Osteoblast (primary cell): ENCODE measurements at regions not wholly inside any gene's neighbourhood (a gene's known extent, or its start where the extent isn't known, plus 50 kb on each side); places are given as distances from the start of the nearest gene placed in this dataset.
"Not testable (repeated sequence)": the region's sequence is repeated elsewhere in the genome, so short reads cannot be mapped to it uniquely, and the experiment has no call there.

Source experiments
- DNase-seq: peaks from one replicate; pipeline ENCODE4 v3.0.0; 2011; ENCODE audit warnings: low spot score, mixed read lengths; ENCODE audit not compliant: insufficient read length; ENCODE audit errors: missing footprints
- H2AFZ ChIP-seq: 2 replicates; pipeline ENCODE4 v1.6.0; 2011; ENCODE audit warnings: mild to moderate bottlenecking, low read length
- H3K27ac ChIP-seq: 2 replicates; pipeline ENCODE4 v1.5.1; 2011; ENCODE audit warnings: mild to moderate bottlenecking, low read depth, low read length, moderate library complexity
- H3K27me3 ChIP-seq: 2 replicates; pipeline ENCODE4 v1.6.0; 2012; ENCODE audit warnings: mild to moderate bottlenecking, control low read depth, inconsistent platforms, low read length, moderate library complexity; ENCODE audit not compliant: insufficient read depth
- H3K36me3 ChIP-seq: 2 replicates; pipeline ENCODE4 v1.5.1; 2011; ENCODE audit warnings: mild to moderate bottlenecking, low read length, control low read depth, moderate library complexity; ENCODE audit not compliant: insufficient read depth
- H3K4me1 ChIP-seq: 2 replicates; pipeline ENCODE4 v1.5.1; 2011; ENCODE audit warnings: mild to moderate bottlenecking, low read length, control low read depth, moderate library complexity; ENCODE audit not compliant: insufficient read depth
- H3K4me2 ChIP-seq: 2 replicates; pipeline ENCODE4 v1.6.0; 2011; ENCODE audit warnings: mild to moderate bottlenecking, low read length; ENCODE audit not compliant: insufficient read depth
- H3K4me3 ChIP-seq: fragments of 200-600 bp; sonication (generic); 3 replicates; pipeline ENCODE4 v1.5.1; 2012; ENCODE audit warnings: mild to moderate bottlenecking, low read length, inconsistent platforms; ENCODE audit not compliant: insufficient read depth
- H3K79me2 ChIP-seq: 2 replicates; pipeline ENCODE4 v1.6.0; 2012; ENCODE audit warnings: mild to moderate bottlenecking, low read length, control low read depth, inconsistent platforms; ENCODE audit not compliant: insufficient read depth
- H3K9me3 ChIP-seq: 2 replicates; pipeline ENCODE4 v1.5.1; 2011; ENCODE audit warnings: low read depth, low read length, control low read depth
- H4K20me1 ChIP-seq: 2 replicates; pipeline ENCODE4 v1.6.0; 2012; ENCODE audit warnings: mild to moderate bottlenecking, low read length, control low read depth; ENCODE audit not compliant: insufficient read depth
- TF ChIP-seq, protein P1 (sequence below): IDR thresholded peaks from 2 replicates; pipeline ENCODE4 v1.5.1; 2011; ENCODE audit warnings: mild to moderate bottlenecking, low read depth, low read length, moderate library complexity; ENCODE audit errors: extremely low read depth

DNA sequence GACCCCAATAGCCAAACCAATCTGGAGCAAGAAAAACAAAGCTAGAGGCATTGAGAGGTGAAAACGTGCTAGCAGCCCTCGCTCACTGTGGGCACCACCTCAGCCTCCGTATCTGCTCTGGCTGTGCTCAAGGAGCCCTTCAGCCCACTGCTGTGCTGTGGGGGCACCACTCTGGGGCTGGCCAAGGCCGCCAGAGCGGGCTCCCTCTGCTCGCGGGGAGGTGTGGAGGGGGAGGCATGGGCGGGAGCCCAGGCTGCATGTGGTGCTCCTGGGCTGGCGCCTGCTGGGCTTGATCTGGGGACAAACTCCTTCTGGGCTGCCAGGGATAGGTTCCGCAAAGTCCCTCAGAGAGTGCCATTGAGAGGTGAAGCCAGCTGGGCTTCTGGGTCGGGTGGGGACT lies 1002.0 kb downstream of the GATA3 start:
- no peaks in the 10 kb centered on the region for H3K9me3 ChIP-seq
- TF ChIP-seq, protein P1, sequence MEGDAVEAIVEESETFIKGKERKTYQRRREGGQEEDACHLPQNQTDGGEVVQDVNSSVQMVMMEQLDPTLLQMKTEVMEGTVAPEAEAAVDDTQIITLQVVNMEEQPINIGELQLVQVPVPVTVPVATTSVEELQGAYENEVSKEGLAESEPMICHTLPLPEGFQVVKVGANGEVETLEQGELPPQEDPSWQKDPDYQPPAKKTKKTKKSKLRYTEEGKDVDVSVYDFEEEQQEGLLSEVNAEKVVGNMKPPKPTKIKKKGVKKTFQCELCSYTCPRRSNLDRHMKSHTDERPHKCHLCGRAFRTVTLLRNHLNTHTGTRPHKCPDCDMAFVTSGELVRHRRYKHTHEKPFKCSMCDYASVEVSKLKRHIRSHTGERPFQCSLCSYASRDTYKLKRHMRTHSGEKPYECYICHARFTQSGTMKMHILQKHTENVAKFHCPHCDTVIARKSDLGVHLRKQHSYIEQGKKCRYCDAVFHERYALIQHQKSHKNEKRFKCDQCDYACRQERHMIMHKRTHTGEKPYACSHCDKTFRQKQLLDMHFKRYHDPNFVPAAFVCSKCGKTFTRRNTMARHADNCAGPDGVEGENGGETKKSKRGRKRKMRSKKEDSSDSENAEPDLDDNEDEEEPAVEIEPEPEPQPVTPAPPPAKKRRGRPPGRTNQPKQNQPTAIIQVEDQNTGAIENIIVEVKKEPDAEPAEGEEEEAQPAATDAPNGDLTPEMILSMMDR = no peak
- no peaks in the 10 kb centered on the region for H3K4me1 ChIP-seq
- H3K36me3 ChIP-seq = no peaks in the 10 kb centered on the region
- H3K79me2 ChIP-seq = no peaks in the 10 kb centered on the region
- no peak overlapping the region for H3K27ac ChIP-seq
- no peak overlapping the region for H3K4me2 ChIP-seq
- no peak overlapping the region for H3K4me3 ChIP-seq
- no peak for DNase-seq
- no peaks in the 10 kb centered on the region for H3K27me3 ChIP-seq
- H4K20me1 ChIP-seq = no peaks in the 10 kb centered on the region
- H2AFZ ChIP-seq = no peak overlapping the region

DNA sequence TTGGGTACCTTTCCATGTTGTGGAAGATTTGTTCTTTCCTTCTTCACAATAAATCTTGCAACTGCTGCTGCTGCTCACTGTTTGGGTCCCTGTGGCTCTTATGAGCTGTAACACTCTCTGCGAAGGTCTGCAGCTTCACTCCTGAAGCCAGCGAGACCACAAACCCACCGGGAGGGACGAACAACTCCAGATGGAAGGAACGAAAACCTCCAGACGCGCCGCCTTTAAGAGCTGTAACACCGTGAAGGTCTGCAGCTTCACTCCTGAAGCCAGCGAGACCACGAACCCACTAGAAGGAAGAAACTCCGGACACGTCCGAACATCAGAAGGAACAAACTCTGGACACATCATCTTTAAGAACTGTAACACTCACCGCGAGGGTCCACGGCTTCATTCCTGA lies 1002.8 kb downstream of the GATA3 start:
- not testable (repeated sequence) for H2AFZ ChIP-seq, H3K27me3 ChIP-seq, H3K4me2 ChIP-seq, H3K79me2 ChIP-seq, H3K4me1 ChIP-seq, H3K4me3 ChIP-seq, H3K27ac ChIP-seq, DNase-seq, H4K20me1 ChIP-seq, H3K36me3 ChIP-seq, H3K9me3 ChIP-seq

DNA sequence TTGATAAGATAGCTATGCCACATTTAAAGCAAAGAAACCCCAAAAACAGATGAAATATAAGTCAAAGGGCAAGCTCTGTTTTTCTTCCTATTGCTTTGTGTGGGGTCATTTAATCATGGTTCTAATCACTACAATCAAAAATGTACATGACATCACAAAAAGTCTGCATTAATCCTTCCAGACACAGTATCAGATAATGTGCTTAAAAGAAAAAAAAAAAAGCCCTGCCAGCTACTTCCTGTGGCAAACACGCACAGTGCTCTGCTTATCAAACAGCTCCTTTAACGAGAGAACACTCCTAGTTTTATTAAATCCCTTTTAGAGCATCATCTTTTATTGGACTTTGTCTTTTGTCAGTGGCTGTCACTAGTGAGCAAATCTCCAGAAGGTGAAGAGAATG lies 1005.8 kb downstream of the GATA3 start:
- DNase-seq = no peak

DNA sequence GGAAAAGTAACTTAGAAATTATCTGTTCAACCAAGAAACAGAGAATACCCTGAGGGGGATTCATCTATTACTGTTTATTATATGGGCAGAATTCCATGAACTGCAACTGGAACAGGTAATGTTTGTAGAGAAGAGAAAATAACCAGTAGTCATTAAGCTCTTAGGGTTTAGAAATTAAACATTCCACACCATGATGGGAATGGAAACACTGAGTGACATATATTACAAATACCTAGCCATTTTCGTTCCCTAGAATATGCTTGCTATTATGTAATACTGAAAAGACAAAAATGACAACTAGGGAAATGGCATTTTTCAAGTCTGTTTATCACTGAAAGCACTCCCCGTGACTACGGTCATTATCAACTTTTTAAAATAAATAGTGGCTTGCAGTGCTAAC lies 1007.4 kb downstream of the GATA3 start:
- Histone ChIP-seq H3K27ac (no peak overlapping the region), H3K79me2 (no peaks in the 10 kb centered on the region), H3K36me3 (no peaks in the 10 kb centered on the region), H4K20me1 (no peaks in the 10 kb centered on the region), H3K9me3 (no peaks in the 10 kb centered on the region), H3K4me1 (no peaks in the 10 kb centered on the region), H3K27me3 (no peaks in the 10 kb centered on the region), H2AFZ (no peak overlapping the region), H3K4me2 (no peak overlapping the region), H3K4me3 (no peak overlapping the region)
- DNase-seq = no peak
- TF ChIP-seq, protein P1 = no peak

More for the DNA sequence above, 1005.8 kb downstream of the GATA3 start:
- H3K9me3 ChIP-seq = no peaks in the 10 kb centered on the region
- H3K4me1 ChIP-seq = no peaks in the 10 kb centered on the region
- no peaks in the 10 kb centered on the region for H3K27me3 ChIP-seq
- no peak overlapping the region for H2AFZ ChIP-seq
- H3K27ac ChIP-seq = no peak overlapping the region
- H4K20me1 ChIP-seq = no peaks in the 10 kb centered on the region
- TF ChIP-seq, protein P1 = no peak
- no peaks in the 10 kb centered on the region for H3K36me3 ChIP-seq
- H3K4me2 ChIP-seq = no peak overlapping the region
- no peaks in the 10 kb centered on the region for H3K79me2 ChIP-seq
- no peak overlapping the region for H3K4me3 ChIP-seq
